Naive thymus-derived CD4-positive, alpha-beta T cell (primary cell): ENCODE measurements at regions not wholly inside any gene's neighbourhood (a gene's known extent, or its start where the extent isn't known, plus 50 kb on each side); places are given as distances from the start of the nearest gene placed in this dataset.
"Not testable (repeated sequence)": the region's sequence is repeated elsewhere in the genome, so short reads cannot be mapped to it uniquely, and the experiment has no call there.

Source experiments
- ATAC-seq: fragments of 150-1000 bp; cut with Tn5 transposase; 2 replicates; pipeline ENCODE4 v1.10.0; 2021; ENCODE audit warnings: mild to moderate bottlenecking, moderate library complexity
- CTCF ChIA-PET: fragments of 350-600 bp; sonication (Branson Sonifier 250); formaldehyde crosslinking; loops from one replicate; lab custom pipeline; 2021; ENCODE audit warnings: antibody characterized with exemption; lab: Charles Lee
- POLR2A ChIA-PET: fragments of 350-600 bp; sonication (Branson Sonifier 250); formaldehyde crosslinking; loops from one replicate; lab custom pipeline; 2021; ENCODE audit warnings: antibody characterized with exemption, inconsistent platforms; lab: Charles Lee
- DNase-seq, 9 donors: peaks; one replicate each; pipeline versions ENCODE4 v3.0.0 to v3.0.0-alpha.2; 2020 to 2022; ENCODE audit warnings: mixed read lengths in 1 of 9
- H3K27ac ChIP-seq: one replicate; pipeline ENCODE4 v1.7.0; 2013; ENCODE audit warnings: mild to moderate bottlenecking, low read depth, low read length, moderate library complexity
- H3K27me3 ChIP-seq, 2 donors: one replicate each; pipeline ENCODE4 v1.7.0; 2013; ENCODE audit warnings: low read length in 2 of 2, mild to moderate bottlenecking in 2 of 2, moderate library complexity in 2 of 2; ENCODE audit not compliant: control insufficient read depth in 2 of 2, insufficient read depth in 2 of 2
- H3K36me3 ChIP-seq, 3 experiments: 1 replicate in 2 of 3; 2 replicates in 1 of 3; pipeline ENCODE4 v1.7.0; 2013; ENCODE audit warnings: low read length in 3 of 3, mild to moderate bottlenecking in 3 of 3, moderate library complexity in 1 of 3; ENCODE audit not compliant: insufficient read depth in 3 of 3, control insufficient read depth in 2 of 3
- H3K4me1 ChIP-seq, 2 donors: one replicate each; pipeline ENCODE4 v1.7.0; 2013; ENCODE audit warnings: low read length in 2 of 2, mild to moderate bottlenecking in 2 of 2, moderate library complexity in 1 of 2; ENCODE audit not compliant: control insufficient read depth in 2 of 2, insufficient read depth in 2 of 2
- H3K4me3 ChIP-seq: 2 replicates; pipeline ENCODE4 v1.7.0; 2013; ENCODE audit warnings: mild to moderate bottlenecking, low read length
- H3K9me3 ChIP-seq, 3 experiments: 1 replicate in 2 of 3; 2 replicates in 1 of 3; pipeline ENCODE4 v1.7.0; 2013; ENCODE audit warnings: low read length in 3 of 3; ENCODE audit not compliant: control insufficient read depth in 2 of 3
- H3K27ac Mint-ChIP-seq, 9 donors: one replicate each; pipeline ENCODE4 v1.8.0; 2020 to 2022; ENCODE audit warnings: mixed read lengths in 9 of 9, mild to moderate bottlenecking in 8 of 9, moderate library complexity in 5 of 9, inconsistent platforms in 2 of 9
- H3K27me3 Mint-ChIP-seq, 5 donors: one replicate each; pipeline ENCODE4 v1.8.0; 2021 to 2022; ENCODE audit warnings: mixed read lengths in 5 of 5, mild to moderate bottlenecking in 1 of 5
- H3K36me3 Mint-ChIP-seq, 5 donors: one replicate each; pipeline ENCODE4 v1.8.0; 2020 to 2022; ENCODE audit warnings: mixed read lengths in 5 of 5, mild to moderate bottlenecking in 3 of 5, inconsistent platforms in 1 of 5
- H3K4me1 Mint-ChIP-seq, 7 donors: one replicate each; pipeline ENCODE4 v1.8.0; 2020 to 2022; ENCODE audit warnings: mixed read lengths in 7 of 7, mild to moderate bottlenecking in 3 of 7, inconsistent platforms in 1 of 7
- H3K4me3 Mint-ChIP-seq, 10 donors: one replicate each; pipeline ENCODE4 v1.8.0; 2020 to 2022; ENCODE audit warnings: mild to moderate bottlenecking in 10 of 10, mixed read lengths in 10 of 10, moderate library complexity in 6 of 10, inconsistent platforms in 2 of 10
- H3K9me3 Mint-ChIP-seq, 11 donors: one replicate each; pipeline ENCODE4 v1.8.0; 2020 to 2022; ENCODE audit warnings: mixed read lengths in 11 of 11, mild to moderate bottlenecking in 4 of 11, inconsistent platforms in 1 of 11, moderate library complexity in 1 of 11
- intact Hi-C, 2 donors: fragments of 100-400 bp; cut with micrococcal nuclease; formaldehyde crosslinking; loops; one replicate each; pipeline ENCODE4 v1.15.1; 2023

DNA sequence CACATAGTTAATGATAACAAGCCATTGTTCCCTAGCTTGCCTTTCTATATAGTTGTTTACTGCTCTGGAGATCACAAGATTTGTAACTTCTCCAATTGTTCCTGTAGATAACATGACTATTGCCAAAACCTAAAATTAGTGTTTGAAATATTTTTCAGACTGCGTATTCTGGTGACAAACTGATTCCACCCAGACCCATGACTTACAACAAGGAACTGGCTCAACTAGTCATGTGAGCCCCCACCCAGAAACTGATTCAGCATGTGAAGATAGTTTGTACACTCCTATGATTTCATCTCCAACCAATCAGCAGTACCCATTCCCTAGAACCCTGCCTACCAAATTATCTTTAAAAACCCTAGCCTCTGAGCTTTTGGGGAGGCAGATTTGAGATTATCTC is 131.4 kb upstream of the BCL9 start:
- ATAC-seq = no peak
- H3K4me1 Mint-ChIP-seq = no peaks in the 10 kb centered on the region
- DNase-seq = no peak
- Histone ChIP-seq H3K9me3 (peaks cover 0 to 5% (median 0%) of the 10 kb centered on the region in 3 experiments), H3K36me3 (no peaks in the 10 kb centered on the region), H3K4me1 (no peaks in the 10 kb centered on the region), H3K27me3 (no peaks in the 10 kb centered on the region), H3K4me3 (no peak overlapping the region), H3K27ac (no peak overlapping the region)
- peaks cover 0 to 4% (median 1%) of the 10 kb centered on the region in 5 donors for H3K36me3 Mint-ChIP-seq
- H3K9me3 Mint-ChIP-seq = peaks cover 0 to 23% (median 8%) of the 10 kb centered on the region in 11 donors
- intact Hi-C loops = no loop called here
- H3K4me3 Mint-ChIP-seq = no peak overlapping the region
- ChIA-PET CTCF (no interaction called here), POLR2A (interaction anchor here (0.7 kb wide), 1 partner anchor 225 kb away, joined by 3 read pairs; no protein-coding TSS in a partner anchor)
- H3K27me3 Mint-ChIP-seq = peaks cover 11 to 24% (median 13%) of the 10 kb centered on the region in 5 donors
- no peak overlapping the region for H3K27ac Mint-ChIP-seq

DNA sequence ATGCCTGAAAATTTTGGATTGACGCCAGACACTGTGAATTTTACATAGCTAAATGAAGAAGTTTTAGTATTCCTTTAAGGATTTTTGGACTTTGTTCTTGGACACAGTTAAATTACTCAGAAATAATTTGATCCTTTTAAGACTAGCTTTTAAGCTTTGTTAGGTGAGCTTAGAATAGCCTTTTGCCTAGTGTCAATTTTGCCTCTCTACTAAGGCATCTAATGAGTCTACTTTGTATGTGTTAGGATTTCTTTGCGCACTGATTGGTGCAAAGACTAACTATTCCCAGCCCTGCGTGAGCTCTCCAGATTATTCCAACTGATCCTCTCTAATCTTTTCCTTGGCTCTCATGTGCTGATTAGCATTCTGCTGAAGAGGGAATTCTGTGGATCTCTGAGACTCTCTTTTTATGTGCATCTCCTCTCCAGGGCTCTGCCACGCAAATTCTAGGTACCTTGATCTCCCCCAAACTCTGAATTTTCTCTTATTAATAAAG is 128.1 kb upstream of the BCL9 start:
- Histone ChIP-seq H3K27me3 (peaks cover 0 to 4% of the 10 kb centered on the region in 2 donors), H3K36me3 (no peaks in the 10 kb centered on the region), H3K4me1 (no peaks in the 10 kb centered on the region), H3K4me3 (no peak overlapping the region), H3K9me3 (peaks cover 0 to 5% (median 0%) of the 10 kb centered on the region in 3 experiments), H3K27ac (no peak overlapping the region)
- peaks cover 15 to 42% (median 25%) of the 10 kb centered on the region in 5 donors for H3K27me3 Mint-ChIP-seq
- no peak overlapping the region for H3K27ac Mint-ChIP-seq
- peaks cover 0 to 18% (median 5%) of the 10 kb centered on the region in 11 donors for H3K9me3 Mint-ChIP-seq
- no peak overlapping the region for H3K4me3 Mint-ChIP-seq
- ChIA-PET CTCF (no interaction called here), POLR2A (no interaction called here)
- no peaks in the 10 kb centered on the region for H3K4me1 Mint-ChIP-seq
- ATAC-seq (no peak), DNase-seq (no peak)
- intact Hi-C loops = no loop called here
- peaks cover 0 to 4% (median 0%) of the 10 kb centered on the region in 5 donors for H3K36me3 Mint-ChIP-seq

DNA sequence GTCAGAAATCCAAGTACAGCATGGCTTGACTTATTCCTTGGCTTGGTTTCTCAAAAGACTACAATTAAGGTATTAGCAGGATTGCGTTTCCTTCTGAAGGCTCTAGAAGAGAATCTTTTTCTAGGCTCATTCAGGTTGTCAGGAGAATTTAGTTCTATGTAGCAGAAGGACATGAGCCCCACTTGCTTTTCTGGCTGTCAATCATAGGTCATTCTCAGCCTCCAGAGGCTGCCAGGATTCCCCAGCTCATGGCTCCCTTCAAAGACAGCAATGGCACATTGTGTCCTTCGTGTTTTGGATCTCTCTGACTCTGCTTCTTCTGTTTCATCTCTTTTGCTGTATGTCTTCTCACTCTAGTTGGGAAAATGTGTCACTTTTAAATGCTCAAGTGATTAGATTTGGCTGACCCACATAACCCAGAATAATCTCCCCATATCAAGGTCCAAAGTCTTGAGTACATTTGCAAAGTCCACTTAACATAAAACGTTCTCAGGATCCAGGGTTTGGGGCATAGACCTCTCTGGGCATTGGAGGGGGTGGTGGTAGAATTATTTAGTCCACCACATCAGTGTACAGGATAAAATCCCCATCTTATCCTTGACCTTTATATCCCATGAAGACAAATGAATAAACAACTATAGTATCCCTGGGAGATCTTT is 126.7 kb upstream of the BCL9 start:
- POLR2A ChIA-PET = no interaction called here
- Histone ChIP-seq H3K36me3 (no peaks in the 10 kb centered on the region), H3K4me1 (no peaks in the 10 kb centered on the region), H3K9me3 (peaks cover 0 to 5% (median 0%) of the 10 kb centered on the region in 3 experiments), H3K27ac (no peak overlapping the region), H3K4me3 (no peak overlapping the region), H3K27me3 (peaks cover 0 to 4% of the 10 kb centered on the region in 2 donors)
- peaks cover 0 to 4% (median 0%) of the 10 kb centered on the region in 5 donors for H3K36me3 Mint-ChIP-seq
- H3K4me3 Mint-ChIP-seq = no peak overlapping the region
- DNase-seq (no peak), ATAC-seq (no peak)
- H3K4me1 Mint-ChIP-seq = no peaks in the 10 kb centered on the region
- peaks cover 0 to 12% (median 2%) of the 10 kb centered on the region in 11 donors for H3K9me3 Mint-ChIP-seq
- intact Hi-C loops = no loop called here
- H3K27me3 Mint-ChIP-seq = peaks cover 18 to 55% (median 36%) of the 10 kb centered on the region in 5 donors
- CTCF ChIA-PET = no interaction called here
- no peak overlapping the region for H3K27ac Mint-ChIP-seq

DNA sequence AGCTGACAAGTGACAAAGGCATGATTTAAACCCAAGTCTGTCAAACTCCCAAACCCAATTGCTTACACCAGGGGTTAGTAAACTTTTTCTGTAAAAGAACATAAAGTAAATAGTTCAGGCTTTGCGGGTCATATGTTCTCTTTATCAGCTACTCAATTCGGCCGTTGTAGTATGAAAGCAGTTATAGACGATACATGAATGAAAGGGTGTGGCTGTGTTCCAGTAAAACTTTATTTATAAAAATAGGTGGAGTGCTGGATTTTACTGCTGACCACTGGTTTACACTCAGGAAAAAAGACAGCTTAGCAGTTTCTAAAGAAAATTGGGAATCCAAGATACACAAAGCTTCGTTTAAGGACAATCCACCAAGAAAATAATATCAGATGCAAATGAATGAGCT is 124.3 kb upstream of the BCL9 start:
- CTCF ChIA-PET = no interaction called here
- no peak overlapping the region for H3K4me3 Mint-ChIP-seq
- no peaks in the 10 kb centered on the region for H3K9me3 ChIP-seq
- intact Hi-C loops = no loop called here
- H3K27ac Mint-ChIP-seq = no peak overlapping the region
- H3K4me1 Mint-ChIP-seq = no peaks in the 10 kb centered on the region
- no peak overlapping the region for H3K4me3 ChIP-seq
- ATAC-seq (no peak), DNase-seq (no peak)
- POLR2A ChIA-PET = no interaction called here
- no peaks in the 10 kb centered on the region for H3K4me1 ChIP-seq
- peaks cover 11 to 58% (median 48%) of the 10 kb centered on the region in 5 donors for H3K27me3 Mint-ChIP-seq
- H3K9me3 Mint-ChIP-seq = no peaks in the 10 kb centered on the region
- no peak overlapping the region for H3K27ac ChIP-seq
- no peaks in the 10 kb centered on the region for H3K36me3 Mint-ChIP-seq
- H3K27me3 ChIP-seq = peaks cover 0 to 4% of the 10 kb centered on the region in 2 donors
- no peaks in the 10 kb centered on the region for H3K36me3 ChIP-seq

DNA sequence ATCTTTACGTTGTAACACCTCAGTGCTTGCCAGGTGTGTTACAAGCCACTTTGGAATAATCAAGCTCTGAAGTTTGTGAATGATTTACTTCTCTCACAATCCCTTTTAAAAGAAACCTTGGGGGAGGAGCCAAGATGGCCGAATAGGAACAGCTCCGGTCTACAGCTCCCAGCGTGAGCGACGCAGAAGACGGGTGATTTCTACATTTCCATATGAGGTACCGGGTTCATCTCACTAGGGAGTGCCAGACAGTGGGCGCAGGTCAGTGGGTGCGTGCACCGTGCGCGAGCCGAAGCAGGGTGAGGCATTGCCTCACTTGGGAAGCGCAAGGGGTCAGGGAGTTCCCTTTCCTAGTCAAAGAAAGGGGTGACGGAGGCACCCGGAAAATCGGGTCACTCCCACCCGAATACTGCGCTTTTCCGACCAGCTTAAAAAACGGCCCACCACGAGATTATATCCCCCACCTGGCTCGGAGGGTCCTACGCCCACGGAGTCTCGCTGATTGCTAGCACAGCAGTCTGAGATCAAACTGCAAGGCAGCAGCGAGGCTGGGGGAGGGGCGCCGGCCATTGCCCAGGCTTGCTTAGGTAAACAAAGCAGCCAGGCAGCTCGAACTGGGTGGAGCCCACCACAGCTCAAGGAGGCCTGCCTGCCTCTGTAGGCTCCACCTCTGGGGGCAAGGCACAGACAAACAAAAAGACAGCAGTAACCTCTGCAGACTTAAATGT is 118.0 kb upstream of the BCL9 start:
- POLR2A ChIA-PET, H3K36me3 Mint-ChIP-seq, H3K9me3 ChIP-seq, ATAC-seq, CTCF ChIA-PET, H3K9me3 Mint-ChIP-seq, H3K4me1 Mint-ChIP-seq, DNase-seq, H3K27ac ChIP-seq, H3K27ac Mint-ChIP-seq, H3K36me3 ChIP-seq, H3K27me3 ChIP-seq, H3K4me1 ChIP-seq, intact Hi-C loops, H3K4me3 Mint-ChIP-seq, H3K4me3 ChIP-seq: not testable (repeated sequence)
- H3K27me3 Mint-ChIP-seq = peaks cover 3 to 35% (median 30%) of the 10 kb centered on the region in 5 donors

DNA sequence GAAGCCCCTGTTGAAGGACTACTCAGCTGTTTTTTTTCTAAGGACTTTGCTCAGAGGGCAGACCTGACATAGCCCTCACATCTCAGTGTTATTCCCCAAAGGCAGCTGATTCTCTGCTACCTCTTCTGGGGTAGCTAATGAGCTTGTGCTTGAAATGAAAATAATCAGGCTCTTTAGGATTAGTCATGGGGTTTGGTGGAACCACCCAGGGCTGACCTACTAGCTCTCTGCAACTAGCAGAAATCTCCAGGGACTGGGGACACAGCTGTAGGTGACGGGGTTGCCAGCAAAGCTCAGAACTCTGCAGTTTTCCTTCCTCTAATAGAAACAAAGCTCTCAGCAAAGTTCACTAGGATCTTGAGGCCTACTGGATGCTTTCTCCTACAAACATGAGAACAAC is 106.4 kb upstream of the BCL9 start:
- H3K36me3 Mint-ChIP-seq = no peaks in the 10 kb centered on the region
- Histone ChIP-seq H3K27ac (no peak overlapping the region), H3K36me3 (no peaks in the 10 kb centered on the region), H3K4me3 (no peak overlapping the region), H3K9me3 (no peaks in the 10 kb centered on the region), H3K4me1 (no peaks in the 10 kb centered on the region), H3K27me3 (no peaks in the 10 kb centered on the region)
- ChIA-PET POLR2A (no interaction called here), CTCF (no interaction called here)
- peaks cover 0 to 1% (median 0%) of the 10 kb centered on the region in 7 donors for H3K4me1 Mint-ChIP-seq
- DNase-seq = no peak
- H3K27me3 Mint-ChIP-seq = peaks cover 0 to 18% (median 5%) of the 10 kb centered on the region in 5 donors
- H3K27ac Mint-ChIP-seq = no peak overlapping the region
- H3K9me3 Mint-ChIP-seq = peaks cover 0 to 3% (median 0%) of the 10 kb centered on the region in 11 donors
- ATAC-seq = no peak
- intact Hi-C loops = no loop called here
- no peak overlapping the region for H3K4me3 Mint-ChIP-seq
